GM20000 (cell line): ENCODE measurements at regions not wholly inside any gene's neighbourhood (a gene's known extent, or its start where the extent isn't known, plus 50 kb on each side); places are given as distances from the start of the nearest gene placed in this dataset.
"Not testable (repeated sequence)": the region's sequence is repeated elsewhere in the genome, so short reads cannot be mapped to it uniquely, and the experiment has no call there.

Experiments
- DNase-seq: peaks from one replicate; pipeline ENCODE4 v3.0.0; 2012; ENCODE audit warnings: low spot score
- TF ChIP-seq, protein P1 (sequence below): IDR thresholded peaks from 2 replicates; pipeline ENCODE4 v1.5.1; 2012; ENCODE audit warnings: mild to moderate bottlenecking, control low read depth; ENCODE audit errors: extremely low read depth, missing control alignments

DNA sequence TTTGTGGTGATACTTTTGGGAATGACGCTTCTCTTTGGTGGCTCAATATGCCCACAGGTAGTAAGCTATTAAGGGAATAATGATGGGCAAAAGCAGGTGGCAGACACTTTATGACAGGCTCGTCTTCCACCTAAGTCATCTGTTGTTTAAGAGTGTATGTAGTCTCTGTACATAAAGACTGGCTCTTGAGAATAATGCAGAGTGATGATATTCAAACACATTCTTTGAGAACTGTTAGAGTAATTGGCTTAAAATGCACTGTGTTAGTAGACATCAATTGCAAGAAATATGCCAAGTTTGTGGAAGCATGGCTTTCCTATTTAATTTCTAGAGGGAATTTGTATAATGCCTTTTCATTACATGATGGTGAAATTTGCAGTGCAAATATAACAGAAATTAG is 694.8 kb upstream of the MIS18BP1 start:
- no peak for DNase-seq
- TF ChIP-seq, protein P1, sequence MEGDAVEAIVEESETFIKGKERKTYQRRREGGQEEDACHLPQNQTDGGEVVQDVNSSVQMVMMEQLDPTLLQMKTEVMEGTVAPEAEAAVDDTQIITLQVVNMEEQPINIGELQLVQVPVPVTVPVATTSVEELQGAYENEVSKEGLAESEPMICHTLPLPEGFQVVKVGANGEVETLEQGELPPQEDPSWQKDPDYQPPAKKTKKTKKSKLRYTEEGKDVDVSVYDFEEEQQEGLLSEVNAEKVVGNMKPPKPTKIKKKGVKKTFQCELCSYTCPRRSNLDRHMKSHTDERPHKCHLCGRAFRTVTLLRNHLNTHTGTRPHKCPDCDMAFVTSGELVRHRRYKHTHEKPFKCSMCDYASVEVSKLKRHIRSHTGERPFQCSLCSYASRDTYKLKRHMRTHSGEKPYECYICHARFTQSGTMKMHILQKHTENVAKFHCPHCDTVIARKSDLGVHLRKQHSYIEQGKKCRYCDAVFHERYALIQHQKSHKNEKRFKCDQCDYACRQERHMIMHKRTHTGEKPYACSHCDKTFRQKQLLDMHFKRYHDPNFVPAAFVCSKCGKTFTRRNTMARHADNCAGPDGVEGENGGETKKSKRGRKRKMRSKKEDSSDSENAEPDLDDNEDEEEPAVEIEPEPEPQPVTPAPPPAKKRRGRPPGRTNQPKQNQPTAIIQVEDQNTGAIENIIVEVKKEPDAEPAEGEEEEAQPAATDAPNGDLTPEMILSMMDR, result no peak

DNA sequence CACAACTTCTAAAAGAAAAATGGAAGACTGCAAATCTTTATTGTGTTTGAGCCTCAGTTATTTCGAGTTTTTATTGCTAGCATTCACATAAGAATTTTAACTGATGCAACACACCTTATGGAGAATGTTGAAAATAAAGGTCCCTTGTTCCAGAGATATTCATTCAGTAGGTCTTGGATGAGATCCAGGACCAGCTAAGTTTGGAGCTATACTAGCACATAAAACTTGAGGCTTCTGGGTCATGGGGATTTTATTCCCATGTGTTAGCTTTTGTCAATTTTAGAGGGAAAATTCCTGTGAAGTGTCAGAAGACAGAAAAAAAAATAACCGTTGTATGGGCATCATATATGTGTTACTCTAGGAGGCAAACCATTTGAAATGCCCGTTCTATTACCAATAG is 693.2 kb upstream of the MIS18BP1 start:
- no peak for DNase-seq
- TF ChIP-seq, protein P1, result no peak

DNA sequence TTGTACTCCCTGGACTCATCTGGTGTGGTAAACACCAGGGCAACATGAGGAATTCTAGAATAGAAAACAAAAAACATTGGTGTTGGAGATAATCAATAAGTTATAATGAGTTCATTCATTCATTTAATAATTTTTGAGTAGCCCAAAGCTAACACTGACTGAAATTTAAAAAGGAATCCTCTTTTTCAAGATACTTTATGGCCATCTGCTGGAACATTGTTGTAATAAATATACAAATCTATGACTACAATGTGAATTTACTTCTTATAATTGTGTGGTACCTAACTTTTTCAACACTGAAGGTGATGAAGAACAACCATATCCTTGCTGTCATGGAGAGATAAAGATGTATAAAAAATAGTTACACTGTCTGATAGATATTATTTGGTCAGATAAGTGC is 687.3 kb upstream of the MIS18BP1 start:
- TF ChIP-seq, protein P1, result no peak
- no peak for DNase-seq

- TF ChIP-seq, protein P1, result no peak
- no peak for DNase-seq
These were observed 686.6 kb upstream of the MIS18BP1 start for GRCh38 chr14:45939572-45939971.

- not testable (repeated sequence) for DNase-seq
These were observed 667.0 kb upstream of the MIS18BP1 start for GRCh38 chr14:45919995-45920394.

GRCh38 chr14:45916340-45916953 is 663.4 kb upstream of the MIS18BP1 start:
- TF ChIP-seq, protein P1, result no peak
- DNase-seq, result no peak

GRCh38 chr14:45907782-45908181 is 654.8 kb upstream of the MIS18BP1 start:
- no peak for DNase-seq
- TF ChIP-seq, protein P1, result no peak

DNA sequence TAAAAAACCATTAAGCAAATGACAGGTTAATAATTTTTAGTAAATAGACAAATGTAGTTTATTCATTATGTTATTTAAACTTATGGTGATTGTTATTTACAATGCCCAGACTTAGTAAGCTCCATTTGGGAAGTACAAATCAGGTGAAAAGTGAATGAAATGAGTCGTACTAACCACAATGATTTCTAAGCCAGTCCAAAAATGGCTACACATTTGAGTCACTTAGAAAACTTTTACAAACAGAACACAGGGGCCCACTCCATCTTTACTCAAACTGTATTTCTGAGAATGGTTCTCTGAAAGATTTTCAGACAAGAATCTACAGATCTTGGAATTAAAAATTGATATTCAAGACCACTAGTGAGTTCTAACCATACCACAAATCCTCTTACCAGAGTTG is 653.3 kb upstream of the MIS18BP1 start:
- DNase-seq, result no peak
- TF ChIP-seq, protein P1, result no peak
